CD4-positive, alpha-beta T cell treated with Interleukin-21 for 1 hour (primary cell): ENCODE measurements at regions not wholly inside any gene's neighbourhood (a gene's known extent, or its start where the extent isn't known, plus 50 kb on each side); places are given as distances from the start of the nearest gene placed in this dataset.

ENCODE experiments used
- DNase-seq: peaks from one replicate; pipeline ENCODE4 v3.0.0-alpha.2; 2020

GRCh38 chr9:127553793-127554192 is 58.3 kb upstream of the STXBP1 start:
- DNase-seq = no peak

- DNase-seq = no peak
Observed at GRCh38 chr9:127554966-127555839, 56.9 kb upstream of the STXBP1 start.

GRCh38 chr9:127555840-127556820 is 55.9 kb upstream of the STXBP1 start:
- DNase-seq = peak; percentile 67

- DNase-seq = no peak
Observed at GRCh38 chr9:127556871-127557270, 55.2 kb upstream of the STXBP1 start.

GRCh38 chr9:127557466-127557869 is 54.6 kb upstream of the STXBP1 start:
- peak; percentile 15 for DNase-seq

GRCh38 chr9:127557998-127558546 is 54.0 kb upstream of the STXBP1 start:
- no peak for DNase-seq

- no peak for DNase-seq
Observed at GRCh38 chr9:127558581-127559246, 53.4 kb upstream of the STXBP1 start.

- DNase-seq = no peak
Observed at GRCh38 chr9:127559247-127559680, 52.8 kb upstream of the STXBP1 start.

- DNase-seq = peak; percentile 34
Observed at GRCh38 chr9:127561491-127562278, 50.4 kb upstream of the STXBP1 start.
